ENCODE measurements at regions not wholly inside any gene's neighbourhood (a gene's known extent, or its start where the extent isn't known, plus 50 kb on each side); places are given as distances from the start of the nearest gene placed in this dataset.

GRCh38 chr1:217188280-217189237 is 442.3 kb downstream of the GPATCH2 start:
- TF ChIP-seq, protein P1, sequence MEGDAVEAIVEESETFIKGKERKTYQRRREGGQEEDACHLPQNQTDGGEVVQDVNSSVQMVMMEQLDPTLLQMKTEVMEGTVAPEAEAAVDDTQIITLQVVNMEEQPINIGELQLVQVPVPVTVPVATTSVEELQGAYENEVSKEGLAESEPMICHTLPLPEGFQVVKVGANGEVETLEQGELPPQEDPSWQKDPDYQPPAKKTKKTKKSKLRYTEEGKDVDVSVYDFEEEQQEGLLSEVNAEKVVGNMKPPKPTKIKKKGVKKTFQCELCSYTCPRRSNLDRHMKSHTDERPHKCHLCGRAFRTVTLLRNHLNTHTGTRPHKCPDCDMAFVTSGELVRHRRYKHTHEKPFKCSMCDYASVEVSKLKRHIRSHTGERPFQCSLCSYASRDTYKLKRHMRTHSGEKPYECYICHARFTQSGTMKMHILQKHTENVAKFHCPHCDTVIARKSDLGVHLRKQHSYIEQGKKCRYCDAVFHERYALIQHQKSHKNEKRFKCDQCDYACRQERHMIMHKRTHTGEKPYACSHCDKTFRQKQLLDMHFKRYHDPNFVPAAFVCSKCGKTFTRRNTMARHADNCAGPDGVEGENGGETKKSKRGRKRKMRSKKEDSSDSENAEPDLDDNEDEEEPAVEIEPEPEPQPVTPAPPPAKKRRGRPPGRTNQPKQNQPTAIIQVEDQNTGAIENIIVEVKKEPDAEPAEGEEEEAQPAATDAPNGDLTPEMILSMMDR (IDR thresholded peaks at IDR 0.05), result no peak
- TF ChIP-seq POLR2A (IDR thresholded peaks at IDR 0.05), result no peak
